Prostate gland (tissue), 2 donors: ENCODE measurements at regions not wholly inside any gene's neighbourhood (a gene's known extent, or its start where the extent isn't known, plus 50 kb on each side); places are given as distances from the start of the nearest gene placed in this dataset.

ENCODE experiments used
- DNase-seq: peaks from one replicate; pipeline ENCODE4 v3.0.0-alpha.2; 2019; ENCODE audit warnings: low spot score
- H3K27ac ChIP-seq, 2 donors: fragments of 200-600 bp; sonication (generic); 2 replicates each; pipeline ENCODE4 v1.5.1; 2017 to 2019
- H3K27me3 ChIP-seq: fragments of 200-600 bp; sonication (generic); replicated peaks from 2 replicates; pipeline ENCODE4 v1.5.1; 2019; ENCODE audit not compliant: insufficient read depth
- H3K36me3 ChIP-seq, 2 donors: fragments of 200-600 bp; sonication (generic); 1 replicate in 1 of 2; 2 replicates in 1 of 2; pipeline versions ENCODE4 v1.5.1 to v1.8.1; 2017 to 2019
- H3K4me1 ChIP-seq: fragments of 200-600 bp; sonication (generic); replicated peaks from 2 replicates; pipeline ENCODE4 v1.5.1; 2019
- H3K4me3 ChIP-seq, 2 donors: fragments of 200-600 bp; sonication (generic); 2 replicates each; pipeline ENCODE4 v1.5.1; 2017 to 2019
- H3K9me3 ChIP-seq: fragments of 200-600 bp; sonication (generic); 2 replicates; pipeline ENCODE4 v1.5.1; 2017
- POLR2A ChIP-seq: fragments of 450-650 bp; IDR thresholded peaks from one replicate; pipeline ENCODE4 v1.6.1; 2016; ENCODE audit warnings: antibody characterized with exemption, mild to moderate bottlenecking
- POLR2AphosphoS5 ChIP-seq: sonication (generic); formaldehyde crosslinking; IDR thresholded peaks from one replicate; pipeline ENCODE4 v1.6.1; 2017; ENCODE audit warnings: antibody characterized with exemption
- WGBS: methylation state at CpG from one replicate; pipeline ENCODE4 v1.1.5; 2018; 5-methylcytosine and 5-hydroxymethylcytosine counted together
- intact Hi-C: fragments of 100-400 bp; cut with DNase I; formaldehyde crosslinking; loops from one replicate; pipeline ENCODE4 v1.14.2; 2022
- TF ChIP-seq, protein P1 (sequence below), 4 experiments: fragments of 200-600 bp in 2 of 4; fragments of 450-650 bp in 2 of 4; sonication (generic) in 2 of 4; IDR thresholded peaks; 1 replicate in 3 of 4; 2 replicates in 1 of 4; pipeline ENCODE4 v1.5.1; 2016 to 2019; ENCODE audit warnings: antibody characterized with exemption in 4 of 4, mild to moderate bottlenecking in 2 of 4, moderate library complexity in 2 of 4

DNA sequence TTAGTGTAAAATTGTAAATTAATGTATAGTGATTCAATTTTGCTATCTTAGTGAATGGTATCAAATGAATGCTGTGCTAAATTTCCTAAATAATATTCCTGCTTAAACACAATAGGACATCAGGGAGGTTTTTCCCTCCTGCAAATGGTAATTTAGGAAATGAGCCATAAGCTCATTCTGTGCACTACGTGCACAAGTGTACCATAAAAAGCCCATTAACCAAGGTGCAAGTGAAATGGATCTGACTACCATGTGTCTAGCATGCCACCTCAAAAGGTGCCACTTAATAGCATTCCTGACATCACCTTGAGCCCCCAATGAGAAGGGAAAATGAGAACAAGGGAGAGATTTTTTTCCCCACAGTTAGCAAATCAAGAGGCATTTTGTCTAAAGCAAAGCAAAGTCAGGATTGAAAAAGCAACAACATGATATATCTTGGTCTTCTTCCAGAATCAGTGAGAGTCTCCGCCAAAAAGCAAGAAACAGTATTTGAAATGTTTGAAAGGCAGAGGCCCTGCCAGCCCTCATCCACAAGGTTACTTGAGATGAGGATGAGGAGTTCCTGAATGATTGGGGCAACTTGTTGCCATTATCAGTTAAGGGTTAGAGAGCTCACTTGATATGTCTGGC lies 334.2 kb upstream of the RSPO3 start:
- H3K27me3 ChIP-seq = no peaks in the 10 kb centered on the region

DNA sequence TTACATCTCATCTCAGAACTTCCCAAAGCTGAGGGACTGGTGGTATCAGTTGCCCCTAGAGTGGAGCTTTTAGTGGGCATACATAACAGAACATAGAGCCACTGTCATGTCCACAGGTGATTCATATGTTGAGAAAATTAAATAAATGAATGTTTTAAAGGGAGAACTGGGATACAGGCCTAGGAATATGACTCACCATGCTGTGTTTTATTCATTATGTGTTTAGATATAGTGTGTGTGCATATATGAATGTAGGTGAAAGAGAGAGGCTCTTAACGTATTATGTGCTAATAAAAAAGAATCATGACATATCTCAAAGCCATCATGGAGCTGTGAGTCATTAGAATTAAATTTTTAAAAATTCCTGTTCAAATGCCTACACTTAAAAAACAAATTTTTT lies 332.2 kb upstream of the RSPO3 start:
- no peak for DNase-seq
- Histone ChIP-seq H3K9me3 (no peaks in the 10 kb centered on the region), H3K4me1 (no peaks in the 10 kb centered on the region), H3K27ac (no peak overlapping the region), H3K4me3 (no peak overlapping the region), H3K27me3 (no peaks in the 10 kb centered on the region), H3K36me3 (no peaks in the 10 kb centered on the region)
- no peak for TF ChIP-seq POLR2A
- TF ChIP-seq, protein P1, sequence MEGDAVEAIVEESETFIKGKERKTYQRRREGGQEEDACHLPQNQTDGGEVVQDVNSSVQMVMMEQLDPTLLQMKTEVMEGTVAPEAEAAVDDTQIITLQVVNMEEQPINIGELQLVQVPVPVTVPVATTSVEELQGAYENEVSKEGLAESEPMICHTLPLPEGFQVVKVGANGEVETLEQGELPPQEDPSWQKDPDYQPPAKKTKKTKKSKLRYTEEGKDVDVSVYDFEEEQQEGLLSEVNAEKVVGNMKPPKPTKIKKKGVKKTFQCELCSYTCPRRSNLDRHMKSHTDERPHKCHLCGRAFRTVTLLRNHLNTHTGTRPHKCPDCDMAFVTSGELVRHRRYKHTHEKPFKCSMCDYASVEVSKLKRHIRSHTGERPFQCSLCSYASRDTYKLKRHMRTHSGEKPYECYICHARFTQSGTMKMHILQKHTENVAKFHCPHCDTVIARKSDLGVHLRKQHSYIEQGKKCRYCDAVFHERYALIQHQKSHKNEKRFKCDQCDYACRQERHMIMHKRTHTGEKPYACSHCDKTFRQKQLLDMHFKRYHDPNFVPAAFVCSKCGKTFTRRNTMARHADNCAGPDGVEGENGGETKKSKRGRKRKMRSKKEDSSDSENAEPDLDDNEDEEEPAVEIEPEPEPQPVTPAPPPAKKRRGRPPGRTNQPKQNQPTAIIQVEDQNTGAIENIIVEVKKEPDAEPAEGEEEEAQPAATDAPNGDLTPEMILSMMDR (IDR thresholded peaks at IDR 0.05) = no peak
- TF ChIP-seq POLR2AphosphoS5 = no peak
- intact Hi-C loops = no loop called here
- WGBS = 58% methylated on average over 1 of the region's 1 CpG

More for the DNA sequence above, 334.2 kb upstream of the RSPO3 start:
- no peak overlapping the region for H3K4me3 ChIP-seq
- DNase-seq = no peak
- intact Hi-C loops = no loop called here
- H3K4me1 ChIP-seq = no peaks in the 10 kb centered on the region
- H3K36me3 ChIP-seq = no peaks in the 10 kb centered on the region
- H3K27ac ChIP-seq = no peak overlapping the region
- TF ChIP-seq, protein P1 (IDR thresholded peaks at IDR 0.05) = no peak
- TF ChIP-seq POLR2AphosphoS5 (no peak), POLR2A (no peak)
- WGBS = 33% methylated on average over 2 of the region's 2 CpGs
- no peaks in the 10 kb centered on the region for H3K9me3 ChIP-seq

DNA sequence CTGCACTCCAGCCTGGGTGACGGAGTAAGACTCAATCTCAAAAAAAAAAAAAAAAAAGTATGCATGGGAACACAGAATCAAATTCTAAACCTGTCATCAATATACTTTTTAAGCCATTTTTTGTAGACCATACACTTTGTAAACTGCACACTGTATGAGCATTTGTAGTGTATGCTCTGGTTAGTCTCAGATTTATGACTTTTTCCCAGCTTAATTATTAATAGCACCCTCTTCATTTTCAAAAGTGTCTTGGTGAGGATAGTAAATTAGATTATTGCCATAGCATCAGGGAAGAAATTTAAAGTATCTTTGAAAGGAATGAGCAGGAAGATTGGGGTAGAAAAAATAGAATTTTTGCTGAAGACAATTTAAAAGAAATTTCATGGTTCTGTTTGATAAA lies 330.8 kb upstream of the RSPO3 start:
- 100% methylated on average over 1 of the region's 1 CpG for WGBS
- TF ChIP-seq, protein P1 (IDR thresholded peaks at IDR 0.05) = no peak
- TF ChIP-seq POLR2A (no peak), POLR2AphosphoS5 (no peak)
- Histone ChIP-seq H3K27ac (no peak overlapping the region), H3K4me1 (no peaks in the 10 kb centered on the region), H3K9me3 (no peaks in the 10 kb centered on the region), H3K36me3 (no peaks in the 10 kb centered on the region), H3K27me3 (no peaks in the 10 kb centered on the region), H3K4me3 (no peak overlapping the region)
- intact Hi-C loops = no loop called here
- no peak for DNase-seq

DNA sequence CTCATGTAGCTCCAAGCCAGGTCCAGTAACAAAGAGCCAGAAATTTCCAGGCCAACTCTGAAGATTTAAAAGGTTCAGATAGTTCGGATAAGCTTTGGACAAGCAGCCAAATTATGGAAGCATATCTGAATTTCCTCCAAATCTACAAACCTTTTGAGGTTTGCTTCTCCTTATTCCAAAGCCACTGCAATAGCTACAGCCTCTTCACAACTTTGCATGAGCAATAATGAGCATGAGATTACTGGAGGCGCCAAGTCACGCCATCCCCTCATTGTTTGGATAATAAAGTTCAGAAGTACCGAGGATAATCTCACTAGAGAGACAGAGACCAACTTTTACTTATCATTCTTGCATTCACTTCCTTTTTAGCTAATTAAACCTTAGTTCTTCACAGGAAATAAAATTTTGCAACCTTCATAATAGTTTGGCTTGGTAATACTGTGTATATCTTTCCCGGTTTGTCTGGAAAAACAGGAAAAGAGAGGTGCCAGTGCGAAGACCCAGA lies 329.6 kb upstream of the RSPO3 start:
- no peaks in the 10 kb centered on the region for H3K36me3 ChIP-seq
- intact Hi-C loops = no loop called here
- 22% methylated on average over 6 of the region's 6 CpGs for WGBS
- no peaks in the 10 kb centered on the region for H3K27me3 ChIP-seq
- TF ChIP-seq, protein P1 (IDR thresholded peaks at IDR 0.05) = no peak
- no peak for TF ChIP-seq POLR2AphosphoS5
- TF ChIP-seq POLR2A = no peak
- no peaks in the 10 kb centered on the region for H3K4me1 ChIP-seq
- H3K4me3 ChIP-seq = no peak overlapping the region
- peak overlapping the region in 1 of 2 donors; percentile 38 for H3K27ac ChIP-seq
- no peaks in the 10 kb centered on the region for H3K9me3 ChIP-seq
- DNase-seq = no peak
